ENCODE measurements at regions not wholly inside any gene's neighbourhood (a gene's known extent, or its start where the extent isn't known, plus 50 kb on each side); places are given as distances from the start of the nearest gene placed in this dataset.
"Not testable (repeated sequence)": the region's sequence is repeated elsewhere in the genome, so short reads cannot be mapped to it uniquely, and the experiment has no call there.

DNA sequence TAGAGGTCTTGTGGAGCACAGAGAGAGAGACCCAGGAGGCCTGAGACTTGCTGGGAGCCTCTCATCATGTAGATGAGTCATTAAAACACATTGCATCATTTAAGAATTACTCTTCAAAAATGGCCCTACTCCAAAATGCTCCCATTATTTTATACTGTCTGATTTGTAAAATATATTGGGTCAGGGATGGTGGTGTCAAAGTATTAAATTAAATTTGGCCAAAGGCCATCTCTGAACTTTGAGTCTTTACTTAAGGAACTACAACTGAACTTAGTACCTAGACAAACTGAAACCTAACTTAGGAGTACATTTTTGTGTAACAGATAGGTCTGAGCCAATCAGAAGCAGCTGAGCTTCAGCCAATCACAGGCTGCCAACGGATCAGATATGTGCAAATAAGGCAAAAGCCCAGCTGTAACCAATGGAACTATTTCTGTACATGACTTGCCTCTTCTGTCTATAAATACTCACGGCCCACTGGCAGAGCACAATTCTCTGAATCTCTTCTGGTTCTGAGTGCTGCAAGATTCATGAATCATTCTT is 657.2 kb downstream of the TLE1 start:
- no peak for DNase-seq (ENCODE audit: low read depth in 1 of 2, low spot score in 1 of 2)

DNA sequence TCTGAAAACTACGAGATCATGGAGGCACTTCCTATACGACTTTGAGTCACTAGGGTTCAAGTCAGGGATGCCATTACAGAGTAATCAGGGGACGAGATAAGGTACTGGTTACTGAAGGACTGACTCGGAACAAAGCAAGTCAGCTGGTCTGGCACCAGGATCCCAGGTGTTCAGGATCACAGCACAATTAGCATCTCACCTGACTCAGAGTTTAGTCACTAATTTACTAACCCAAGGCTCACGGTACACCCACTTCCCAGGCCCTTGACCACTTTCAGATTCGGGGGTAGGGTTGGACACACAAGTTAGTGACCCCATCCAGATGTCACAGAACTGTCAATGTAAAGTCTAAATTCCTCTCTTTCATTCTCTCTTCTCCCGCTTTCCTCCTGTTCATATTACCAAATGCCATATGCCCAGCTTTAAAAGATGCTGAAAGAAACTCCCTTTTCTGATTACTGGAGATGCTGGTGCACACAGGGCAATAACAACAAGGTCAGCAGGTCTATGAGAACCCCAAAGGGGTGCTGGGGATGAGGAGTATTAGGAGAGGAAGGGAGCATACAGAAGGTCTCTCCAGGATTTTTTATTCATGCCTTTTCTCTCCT is 657.8 kb downstream of the TLE1 start:
- no peak for DNase-seq (ENCODE audit: low read depth in 1 of 2, low spot score in 1 of 2)

DNA sequence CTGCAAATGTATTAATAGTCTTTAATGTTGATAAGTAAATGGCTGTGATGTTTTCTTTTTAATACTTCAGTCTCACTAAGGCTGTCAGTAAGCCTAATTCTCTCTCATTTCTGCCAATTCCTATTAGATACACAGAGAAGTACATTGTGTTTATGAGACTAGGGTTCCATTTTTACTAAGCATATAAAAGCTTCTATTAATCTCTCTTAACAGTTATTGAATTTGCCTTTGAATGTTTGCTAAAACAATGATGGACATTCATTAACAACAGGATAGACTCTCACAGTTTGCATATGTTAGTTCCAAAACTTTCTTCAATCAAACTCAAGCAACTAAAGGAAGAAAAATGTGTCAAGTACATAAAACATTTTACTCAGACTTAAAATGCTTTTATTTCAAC is 659.3 kb downstream of the TLE1 start:
- DNase-seq (ENCODE audit: low read depth in 1 of 2, low spot score in 1 of 2): no peak

DNA sequence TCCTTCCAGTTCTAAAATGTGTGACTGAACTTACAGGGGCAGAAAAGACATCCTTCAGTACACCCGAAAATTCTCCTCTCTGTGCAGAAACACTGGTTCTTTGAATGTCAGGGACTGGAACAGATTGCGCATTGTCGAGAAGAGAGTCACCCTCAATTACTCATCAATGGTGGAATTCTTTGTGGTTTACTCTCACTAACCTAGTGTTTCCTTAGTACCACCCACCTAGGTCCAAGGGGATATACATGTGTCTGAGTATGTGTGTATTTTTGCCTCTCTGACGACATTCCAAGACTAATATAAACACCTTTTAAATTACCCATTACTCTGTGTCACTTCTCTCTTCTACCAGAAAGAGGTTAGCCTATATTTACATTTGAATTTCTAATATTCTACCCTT is 660.8 kb downstream of the TLE1 start:
- DNase-seq (ENCODE audit: low read depth in 1 of 2, low spot score in 1 of 2): no peak

DNA sequence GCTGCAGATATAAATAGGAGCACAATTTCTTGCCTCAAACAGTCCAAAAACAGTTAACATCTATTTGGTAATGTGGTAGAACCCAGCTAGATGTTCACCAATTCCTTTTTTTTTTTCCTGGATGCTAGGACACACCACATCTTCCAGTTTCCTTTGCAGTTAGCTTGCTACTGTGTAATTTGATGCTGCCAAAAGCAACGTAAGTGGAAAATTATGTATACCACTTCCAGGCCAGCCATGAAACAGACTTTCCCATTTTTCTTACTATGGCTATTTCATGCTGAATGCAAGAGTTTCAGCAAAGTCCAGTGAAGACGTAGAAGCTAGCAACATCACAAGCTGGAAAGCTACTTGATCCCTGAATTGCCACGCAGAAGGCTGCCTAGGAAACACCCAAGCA is 667.2 kb downstream of the TLE1 start:
- no peak for DNase-seq (ENCODE audit: low read depth in 1 of 2, low spot score in 1 of 2)

DNA sequence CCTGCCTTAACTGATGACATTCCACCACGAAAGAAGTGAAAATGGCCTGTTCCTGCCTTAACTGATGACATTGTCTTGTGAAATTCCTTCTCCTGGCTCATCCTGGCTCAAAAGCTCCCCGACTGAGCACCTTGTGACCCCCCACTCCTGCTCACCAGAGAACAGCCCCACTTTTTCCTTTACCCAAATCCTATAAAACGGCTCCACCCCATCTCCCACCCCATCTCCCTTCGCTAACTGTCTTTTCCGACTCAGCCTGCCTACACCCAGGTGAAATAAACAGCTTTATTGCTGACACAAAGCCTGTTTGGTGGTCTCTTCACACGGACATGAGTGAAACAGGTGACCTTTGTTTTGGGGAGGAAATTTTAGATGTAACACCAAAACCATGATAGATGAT is 674.4 kb downstream of the TLE1 start:
- DNase-seq (ENCODE audit: low read depth in 1 of 2, low spot score in 1 of 2): not testable (repeated sequence)

DNA sequence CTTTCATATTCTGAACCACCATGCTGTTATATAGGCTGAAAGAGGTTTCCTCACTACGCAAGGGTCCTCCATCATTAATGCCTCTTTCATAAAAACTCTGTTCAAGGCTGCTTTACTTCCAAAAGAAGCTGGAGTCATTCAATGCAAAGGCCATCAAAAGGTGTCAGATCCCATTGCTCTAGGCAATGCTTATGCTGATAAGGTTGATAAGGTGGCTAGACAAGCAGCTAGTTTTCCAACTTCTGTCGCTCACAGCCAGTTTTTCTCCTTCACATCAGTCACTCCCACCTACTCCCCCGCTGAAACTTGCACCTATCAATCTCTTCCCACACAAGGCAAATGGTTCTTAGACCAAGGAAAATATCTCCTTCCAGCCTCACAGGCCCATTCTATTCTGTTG is 676.2 kb downstream of the TLE1 start:
- not testable (repeated sequence) for DNase-seq (ENCODE audit: low read depth in 1 of 2, low spot score in 1 of 2)

DNA sequence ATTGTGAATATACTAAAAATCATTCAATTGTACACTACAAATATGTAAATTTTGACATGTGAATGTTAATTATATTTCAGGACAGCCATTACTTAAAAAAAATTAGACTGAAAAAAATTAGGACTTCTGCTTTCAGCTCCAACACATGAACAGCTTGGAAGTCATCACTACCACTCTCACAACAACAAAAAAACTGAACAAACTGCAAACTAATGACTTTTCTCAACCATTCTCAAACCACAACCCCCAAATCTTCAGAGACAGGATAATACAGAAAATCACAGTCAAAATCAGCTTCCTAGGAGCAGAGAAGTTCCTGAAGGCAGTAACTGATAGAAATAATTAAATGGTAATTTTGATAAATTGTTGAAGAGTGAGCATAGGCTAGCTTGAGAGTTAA is 686.4 kb downstream of the TLE1 start:
- no peak for DNase-seq (ENCODE audit: low read depth in 1 of 2, low spot score in 1 of 2)

DNA sequence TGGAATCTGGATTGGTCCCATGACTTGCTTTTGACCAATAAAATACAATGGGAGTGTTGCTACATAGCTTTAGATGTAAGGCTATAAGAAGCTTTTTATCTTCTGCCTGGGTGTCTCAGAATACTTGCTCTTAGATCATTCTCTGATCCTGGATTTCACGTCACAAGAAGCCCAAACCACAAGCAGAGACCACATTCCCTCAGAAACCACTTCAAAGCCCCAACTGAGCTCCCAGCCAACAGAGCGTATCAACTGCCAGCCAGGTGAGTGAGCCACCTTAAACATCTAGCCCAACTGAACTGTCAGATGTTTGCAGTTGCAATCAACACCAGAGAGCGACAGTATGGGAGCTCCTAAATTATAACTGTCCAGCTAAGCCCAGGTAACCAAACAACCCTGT is 687.1 kb downstream of the TLE1 start:
- no peak for DNase-seq (ENCODE audit: low read depth in 1 of 2, low spot score in 1 of 2)

DNA sequence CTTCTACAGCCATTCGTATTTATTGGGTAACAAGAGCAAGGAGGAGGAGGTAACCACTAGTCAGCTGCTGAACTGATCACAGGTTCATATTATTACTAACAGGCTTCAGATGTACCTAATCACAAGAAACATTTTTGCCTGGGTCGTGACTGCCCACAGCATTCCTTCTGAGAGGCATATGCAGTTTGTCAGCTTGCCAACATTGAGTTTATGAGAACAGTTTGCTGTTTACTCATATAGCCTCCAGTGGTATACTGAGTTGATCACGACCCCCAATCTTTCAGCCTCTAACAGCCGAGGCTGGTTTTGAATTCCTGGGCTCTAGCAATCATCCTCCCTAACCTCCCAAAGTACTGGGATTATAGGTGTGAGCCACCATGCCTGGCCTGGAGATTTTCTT is 693.6 kb downstream of the TLE1 start:
- no peak for DNase-seq (ENCODE audit: low read depth in 1 of 2, low spot score in 1 of 2)

DNA sequence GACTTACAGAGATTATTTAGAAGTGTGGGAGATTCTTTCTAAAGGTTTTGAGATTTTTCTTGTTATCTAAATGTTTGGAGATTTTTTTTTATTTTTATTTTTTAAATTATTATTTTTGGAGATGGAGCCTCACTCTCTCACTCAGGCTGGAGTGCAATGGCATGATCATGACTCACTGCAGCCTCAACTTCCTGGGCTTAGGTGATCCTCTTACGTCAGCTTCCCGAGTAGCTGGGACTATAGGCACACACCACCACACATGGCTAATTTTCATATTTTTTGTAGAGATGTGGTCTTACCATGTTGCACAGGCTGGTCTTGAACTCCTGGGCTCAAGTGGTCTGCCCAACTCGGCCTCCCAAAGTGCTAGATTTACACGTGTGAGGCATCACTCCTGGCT is 694.5 kb downstream of the TLE1 start:
- no peak for DNase-seq (ENCODE audit: low read depth in 1 of 2, low spot score in 1 of 2)

DNA sequence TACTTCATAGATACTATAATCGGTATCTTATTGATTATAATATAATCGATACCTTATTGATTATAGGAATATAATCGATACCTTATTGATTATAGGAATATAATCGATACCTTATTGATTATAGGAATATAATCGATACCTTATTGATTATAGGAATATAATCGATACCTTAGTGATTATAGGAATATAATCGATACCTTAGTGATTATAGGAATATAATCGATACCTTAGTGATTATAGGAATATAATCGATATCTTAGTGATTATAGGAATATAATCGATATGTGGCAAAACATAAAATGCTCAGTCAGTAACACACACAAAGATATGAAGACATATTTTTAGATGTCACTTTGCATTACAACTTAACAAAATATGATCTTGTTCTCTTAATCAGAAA is 703.8 kb downstream of the TLE1 start:
- DNase-seq (ENCODE audit: low read depth in 1 of 2, low spot score in 1 of 2): not testable (repeated sequence)

DNA sequence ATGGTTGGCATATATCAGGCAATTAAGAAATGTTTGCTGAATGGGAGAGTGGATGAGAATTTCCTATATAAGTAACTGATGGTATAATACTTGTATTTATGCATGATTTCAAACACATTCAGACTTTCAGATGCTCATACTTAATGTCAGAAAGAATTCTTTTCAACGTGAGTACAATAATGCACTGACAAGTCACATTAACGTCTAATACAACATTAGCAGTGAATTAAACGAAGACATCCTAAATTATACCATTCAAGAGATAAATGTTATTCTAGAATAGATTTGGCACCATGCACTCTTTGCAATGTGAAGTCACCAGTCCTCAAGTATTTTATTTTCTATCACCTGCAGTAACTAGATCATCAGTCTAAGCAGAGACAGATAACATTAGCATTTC is 712.9 kb downstream of the TLE1 start:
- no peak for DNase-seq (ENCODE audit: low read depth in 1 of 2, low spot score in 1 of 2)

DNA sequence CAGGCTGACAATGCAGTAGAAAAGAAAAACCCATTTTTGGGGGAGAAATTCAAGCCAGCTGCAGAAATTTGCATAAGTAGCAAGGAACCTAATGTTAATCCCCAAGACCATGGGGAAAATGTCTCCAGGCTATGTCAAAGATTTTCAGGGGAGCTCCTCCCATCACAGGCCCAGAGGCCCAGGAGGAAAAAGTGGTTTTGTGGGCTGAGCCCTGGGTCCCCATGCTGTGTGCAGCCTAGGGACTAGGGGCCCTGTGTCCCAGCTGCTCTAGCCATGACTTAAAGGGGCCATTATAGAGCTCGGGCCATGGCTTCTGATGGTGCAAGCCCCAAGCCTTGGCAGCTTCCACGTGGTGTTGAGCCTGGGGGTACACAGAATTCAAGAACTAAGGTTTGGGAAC is 719.0 kb downstream of the TLE1 start:
- DNase-seq (ENCODE audit: low read depth in 1 of 2, low spot score in 1 of 2): not testable (repeated sequence)

DNA sequence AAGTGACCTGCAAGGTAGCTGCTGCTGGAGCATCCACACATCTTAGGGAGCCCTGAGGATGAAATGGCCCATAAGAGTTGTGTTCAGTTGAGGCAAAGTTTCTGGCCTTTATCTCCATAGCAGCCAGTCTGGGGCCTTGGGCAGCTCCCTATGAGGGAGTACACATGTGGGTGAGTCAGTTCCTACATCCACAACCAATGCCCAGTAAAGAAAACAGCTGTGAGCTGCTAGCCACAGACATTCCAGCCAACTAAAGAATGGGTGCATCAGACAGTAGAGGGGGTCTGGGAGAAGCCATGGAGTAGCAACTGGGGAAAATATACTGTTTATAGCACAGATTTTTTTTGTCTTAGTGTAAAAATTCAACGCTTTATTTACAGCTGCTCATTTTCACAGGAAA is 720.7 kb downstream of the TLE1 start:
- no peak for DNase-seq (ENCODE audit: low read depth in 1 of 2, low spot score in 1 of 2)

DNA sequence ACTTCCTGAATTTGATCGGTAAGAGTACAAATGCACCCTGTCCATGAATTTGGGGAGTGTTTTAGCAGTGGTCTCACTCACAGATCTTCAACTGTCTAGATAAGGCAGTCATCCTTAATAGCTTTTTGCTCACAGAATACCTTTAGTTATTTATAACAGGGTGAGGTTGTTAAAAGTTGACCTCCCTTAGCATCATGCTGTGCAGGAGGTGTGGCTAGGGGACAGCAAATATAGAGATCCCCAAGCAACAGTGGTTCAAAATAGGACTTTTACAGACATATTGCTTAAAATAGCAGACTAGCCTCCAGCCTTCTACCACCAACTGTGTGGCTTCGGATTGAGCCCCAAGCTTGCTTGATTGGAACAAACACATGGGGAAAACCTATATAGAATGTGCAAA is 724.4 kb downstream of the TLE1 start:
- no peak for DNase-seq (ENCODE audit: low read depth in 1 of 2, low spot score in 1 of 2)

DNA sequence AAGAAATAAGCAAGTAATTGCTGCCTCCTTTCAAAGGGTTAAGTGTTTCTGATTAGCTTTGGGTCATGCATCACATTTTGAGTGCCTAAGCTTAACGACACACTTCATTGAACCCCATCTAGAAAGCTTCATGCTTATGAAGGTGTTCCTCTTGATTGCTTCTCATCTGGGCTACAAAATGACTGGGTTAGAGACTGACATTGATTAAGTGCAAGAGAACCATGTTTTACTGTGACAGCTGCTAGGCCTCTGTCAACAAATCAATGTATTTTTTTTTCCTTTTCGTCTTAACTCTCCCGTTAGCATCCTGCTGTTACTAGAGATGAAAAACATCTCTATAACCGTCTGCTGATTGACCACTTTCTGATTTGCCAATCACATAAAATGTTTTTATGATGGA is 725.0 kb downstream of the TLE1 start:
- no peak for DNase-seq (ENCODE audit: low read depth in 1 of 2, low spot score in 1 of 2)

DNA sequence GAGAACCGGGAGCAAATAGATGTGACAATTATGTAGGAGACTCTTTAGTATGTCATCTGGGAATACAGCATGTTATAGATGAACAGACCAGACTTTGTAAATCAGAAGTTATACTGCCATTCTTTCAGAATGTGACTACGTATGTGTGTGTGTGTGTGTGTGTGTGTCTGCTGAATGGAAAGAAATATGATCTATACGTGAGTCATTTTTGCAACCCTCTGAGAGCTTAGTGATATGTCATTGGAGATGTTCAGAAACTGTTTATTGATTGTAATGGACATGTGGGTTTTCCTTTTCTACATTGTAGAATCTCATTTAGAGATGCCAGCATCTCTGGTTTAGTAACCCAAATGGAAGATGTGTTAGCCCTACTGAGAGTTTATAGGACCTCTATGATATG is 731.5 kb downstream of the TLE1 start:
- DNase-seq (ENCODE audit: low read depth in 1 of 2, low spot score in 1 of 2): no peak

DNA sequence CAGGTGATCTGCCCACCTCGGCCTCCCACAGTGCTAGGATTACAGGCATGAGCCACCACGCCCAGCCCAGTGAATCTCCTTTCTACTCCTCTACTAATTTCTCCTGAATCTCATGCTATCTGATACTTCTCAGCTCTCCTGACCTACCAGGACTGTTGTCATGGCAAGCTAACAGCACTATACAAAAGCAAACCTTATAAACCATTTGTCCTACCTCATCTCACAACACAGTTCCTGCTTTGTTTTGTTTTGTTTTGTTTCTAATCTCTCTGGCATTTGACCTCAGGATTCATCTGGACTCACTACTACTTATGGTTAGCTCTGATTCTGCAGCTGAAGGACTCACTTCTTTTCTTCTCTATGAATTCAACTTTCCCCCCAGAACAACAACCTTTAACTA is 734.8 kb downstream of the TLE1 start:
- no peak for DNase-seq (ENCODE audit: low read depth in 1 of 2, low spot score in 1 of 2)

DNA sequence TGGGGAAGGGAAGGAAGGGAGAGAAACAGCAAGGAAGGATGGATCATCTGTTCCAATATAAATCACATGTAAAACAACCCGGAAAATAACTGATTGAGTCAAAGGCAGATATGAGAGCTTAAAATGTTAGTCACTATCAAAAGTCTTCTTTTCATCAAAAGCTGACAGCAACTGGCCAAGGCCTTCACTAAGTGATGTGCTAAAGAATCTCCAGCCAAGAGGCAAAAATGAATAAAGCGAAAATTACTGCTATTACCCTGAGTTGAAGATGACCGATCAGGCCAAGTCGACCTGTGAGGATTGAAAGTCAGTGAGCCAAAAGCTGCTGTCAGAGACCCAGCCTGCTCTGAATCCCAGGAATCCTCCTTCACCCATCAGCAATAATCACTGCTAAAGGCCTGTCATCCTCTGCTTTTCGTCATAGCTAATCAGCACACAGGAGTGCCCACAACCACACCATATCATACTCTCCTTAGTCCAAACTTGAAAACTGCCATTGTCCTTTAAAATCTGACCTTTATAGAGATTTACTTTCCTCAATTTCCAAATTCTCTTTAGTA is 736.9 kb downstream of the TLE1 start:
- no peak for DNase-seq (ENCODE audit: low read depth in 1 of 2, low spot score in 1 of 2)

DNA sequence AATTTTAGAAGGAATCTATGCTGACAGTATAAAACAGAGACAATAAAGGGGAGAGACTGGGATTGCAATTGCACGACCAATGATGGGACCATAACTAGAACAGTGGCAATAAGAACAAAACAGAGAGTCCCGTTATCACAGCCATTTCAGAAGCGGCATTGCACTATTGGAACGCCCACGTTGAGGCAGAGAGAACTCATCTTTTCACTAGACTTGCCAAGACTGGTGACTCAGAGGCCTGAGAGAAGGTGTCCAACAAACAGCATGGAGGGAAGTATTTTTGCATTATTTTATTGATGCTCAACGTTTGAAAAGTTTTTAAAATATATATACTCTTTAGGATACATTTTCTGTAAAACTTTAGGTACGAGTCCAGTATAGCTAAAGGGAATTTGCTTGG is 737.7 kb downstream of the TLE1 start:
- DNase-seq (ENCODE audit: low read depth in 1 of 2, low spot score in 1 of 2): no peak

DNA sequence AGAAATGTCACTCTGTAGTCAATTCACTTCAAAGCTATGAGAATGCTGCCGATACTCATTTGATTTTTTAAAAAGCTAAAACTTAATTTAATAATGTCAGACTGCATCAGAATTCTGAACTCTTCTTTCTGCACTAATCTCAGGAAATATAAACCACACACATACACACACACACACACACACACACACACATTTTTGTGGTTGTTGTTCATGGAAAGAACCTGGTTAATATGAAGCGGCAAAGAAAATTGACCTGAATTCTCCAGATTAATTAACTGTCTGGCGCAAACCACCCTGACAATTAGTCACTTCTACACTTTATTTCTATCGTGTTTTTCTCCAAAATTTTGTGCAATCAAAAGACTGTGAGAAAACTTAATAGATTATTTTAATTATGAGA is 740.5 kb downstream of the TLE1 start:
- DNase-seq (ENCODE audit: low read depth in 1 of 2, low spot score in 1 of 2): no peak

DNA sequence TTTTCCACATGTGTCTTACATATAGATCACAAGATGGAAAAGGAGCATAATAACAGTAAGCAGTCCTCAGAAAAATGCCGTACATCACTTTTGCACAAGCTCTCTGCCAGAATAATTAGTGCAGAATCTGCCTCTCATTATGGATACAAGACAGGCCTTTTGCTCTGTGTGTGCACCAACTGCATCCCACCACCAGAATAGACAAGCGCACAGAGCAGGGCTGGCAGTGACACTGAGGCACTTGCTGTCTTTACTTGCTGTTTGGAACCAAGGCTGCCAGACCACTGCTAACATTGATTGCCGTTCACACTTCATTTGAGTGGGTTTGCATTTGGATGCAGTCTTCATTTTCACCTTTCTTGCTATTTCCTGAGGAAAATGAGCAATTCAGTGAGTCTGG is 741.3 kb downstream of the TLE1 start:
- DNase-seq (ENCODE audit: low read depth in 1 of 2, low spot score in 1 of 2): no peak

Data from activated T-helper 1 cell treated with anti-CD3 and anti-CD28 coated beads, Interleukin-2, amount 50 U/mL, for 16 hours (primary cell).